Neural crest cell (in vitro differentiated cells): ENCODE measurements at regions not wholly inside any gene's neighbourhood (a gene's known extent, or its start where the extent isn't known, plus 50 kb on each side); places are given as distances from the start of the nearest gene placed in this dataset.

Experiments
- DNase-seq: peaks from one replicate; pipeline ENCODE4 v3.0.0; 2021; ENCODE audit warnings: low read depth, mixed read lengths, low spot score
- H3K27ac Mint-ChIP-seq: one replicate; pipeline ENCODE4 v1.8.0; 2021; ENCODE audit warnings: mild to moderate bottlenecking, mixed read lengths; ENCODE audit not compliant: unreplicated experiment
- H3K27me3 Mint-ChIP-seq: 2 replicates; pipeline ENCODE4 v1.8.0; 2021; ENCODE audit warnings: low read depth, mild to moderate bottlenecking, mixed read lengths
- H3K36me3 Mint-ChIP-seq: 2 replicates; pipeline ENCODE4 v1.8.0; 2021; ENCODE audit warnings: low read depth, mild to moderate bottlenecking, mixed read lengths
- H3K4me1 Mint-ChIP-seq: 2 replicates; pipeline ENCODE4 v1.8.0; 2021; ENCODE audit warnings: mixed read lengths
- H3K4me3 Mint-ChIP-seq: one replicate; pipeline ENCODE4 v1.8.0; 2021; ENCODE audit warnings: mild to moderate bottlenecking, mixed read lengths
- H3K9me3 Mint-ChIP-seq: 2 replicates; pipeline ENCODE4 v1.8.0; 2021; ENCODE audit warnings: mixed read lengths
- CTCF ChIP-seq: fragments of 200-600 bp; sonication (generic); conservative IDR thresholded peaks from 2 replicates; pipeline ENCODE4 v1.5.0; 2021; ENCODE audit warnings: antibody characterized with exemption, mild to moderate bottlenecking

GRCh38 chr5:106171132-106171531 is 1499.6 kb downstream of the EFNA5 start:
- Mint-ChIP-seq H3K4me3 (no peak overlapping the region), H3K9me3 (peaks cover 14% of the 10 kb centered on the region), H3K27ac (no peak overlapping the region), H3K27me3 (no peaks in the 10 kb centered on the region), H3K4me1 (no peaks in the 10 kb centered on the region), H3K36me3 (peaks cover 7% of the 10 kb centered on the region)
- no peak for TF ChIP-seq CTCF
- DNase-seq: no peak

GRCh38 chr5:106167766-106168165 is 1503.0 kb downstream of the EFNA5 start:
- H3K36me3 Mint-ChIP-seq: peaks cover 2% of the 10 kb centered on the region

GRCh38 chr5:106163233-106163632 is 1507.5 kb downstream of the EFNA5 start:
- TF ChIP-seq CTCF: no peak
- no peaks in the 10 kb centered on the region for H3K9me3 Mint-ChIP-seq
- H3K27ac Mint-ChIP-seq: no peak overlapping the region
- H3K36me3 Mint-ChIP-seq: no peaks in the 10 kb centered on the region
- H3K27me3 Mint-ChIP-seq: no peaks in the 10 kb centered on the region
- peaks cover 5% of the 10 kb centered on the region for H3K4me1 Mint-ChIP-seq
- no peak for DNase-seq
- no peak overlapping the region for H3K4me3 Mint-ChIP-seq

More at GRCh38 chr5:106167766-106168165, 1503.0 kb downstream of the EFNA5 start:
- Mint-ChIP-seq H3K27me3 (no peaks in the 10 kb centered on the region), H3K27ac (no peak overlapping the region), H3K4me1 (no peaks in the 10 kb centered on the region), H3K4me3 (no peak overlapping the region), H3K9me3 (peaks cover 5% of the 10 kb centered on the region)
- no peak for TF ChIP-seq CTCF
- no peak for DNase-seq

GRCh38 chr5:106159616-106160015 is 1511.1 kb downstream of the EFNA5 start:
- TF ChIP-seq CTCF: no peak

GRCh38 chr5:106154280-106154716 is 1516.4 kb downstream of the EFNA5 start:
- no peaks in the 10 kb centered on the region for H3K36me3 Mint-ChIP-seq
- H3K4me1 Mint-ChIP-seq: peaks cover under 1% of the 10 kb centered on the region
- H3K9me3 Mint-ChIP-seq: no peaks in the 10 kb centered on the region
- no peak overlapping the region for H3K27ac Mint-ChIP-seq
- H3K27me3 Mint-ChIP-seq: no peaks in the 10 kb centered on the region
- no peak for DNase-seq
- H3K4me3 Mint-ChIP-seq: no peak overlapping the region
- no peak for TF ChIP-seq CTCF

More at GRCh38 chr5:106159616-106160015, 1511.1 kb downstream of the EFNA5 start:
- no peaks in the 10 kb centered on the region for H3K27me3 Mint-ChIP-seq
- H3K36me3 Mint-ChIP-seq: no peaks in the 10 kb centered on the region
- no peak for DNase-seq
- H3K4me3 Mint-ChIP-seq: no peak overlapping the region
- no peaks in the 10 kb centered on the region for H3K9me3 Mint-ChIP-seq
- H3K27ac Mint-ChIP-seq: no peak overlapping the region
- H3K4me1 Mint-ChIP-seq: peaks cover 5% of the 10 kb centered on the region

- TF ChIP-seq CTCF: no peak
- Mint-ChIP-seq H3K36me3 (no peaks in the 10 kb centered on the region), H3K4me1 (no peaks in the 10 kb centered on the region), H3K4me3 (no peak overlapping the region), H3K27me3 (no peaks in the 10 kb centered on the region), H3K9me3 (no peaks in the 10 kb centered on the region), H3K27ac (no peak overlapping the region)
- no peak for DNase-seq
Observed at GRCh38 chr5:106152569-106152968, 1518.2 kb downstream of the EFNA5 start.
